Caco-2 (cell line): ENCODE measurements at regions not wholly inside any gene's neighbourhood (a gene's known extent, or its start where the extent isn't known, plus 50 kb on each side); places are given as distances from the start of the nearest gene placed in this dataset.

Experiments used
- BruUV-seq: library from RNA; stranded (reverse); fragments of 400-500 nt; replicated peaks from 2 replicates; lab custom pipeline; 2021; lab: Mats Ljungman, UMichigan
- CTCF ChIA-PET: fragments of 300-600 bp; sonication (Branson Sonifier 250); formaldehyde crosslinking; loops from one replicate; lab custom pipeline; 2022; ENCODE audit warnings: antibody characterized with exemption; lab: Charles Lee
- POLR2A ChIA-PET: fragments of 300-600 bp; sonication (Branson Sonifier 250); formaldehyde crosslinking; loops from one replicate; lab custom pipeline; 2022; ENCODE audit warnings: antibody characterized with exemption; lab: Charles Lee
- DNase-seq, 2 experiments: peaks; one replicate each; pipeline versions ENCODE4 v3.0.0 to v3.0.0-alpha.2; 2020 to 2022
- H3K27me3 ChIP-seq: replicated peaks from 2 replicates; pipeline ENCODE4 v1.6.0; 2011; ENCODE audit warnings: low read length; ENCODE audit not compliant: control insufficient read depth, insufficient read depth
- H3K36me3 ChIP-seq: 2 replicates; pipeline ENCODE4 v1.5.1; 2011; ENCODE audit warnings: low read length; ENCODE audit not compliant: control insufficient read depth, insufficient read depth
- H3K4me1 ChIP-seq: fragments of 250-450 bp; sonication (Bioruptor Pico); 2 replicates; pipeline ENCODE4 v1.5.1; 2020; ENCODE audit warnings: mild to moderate bottlenecking
- H3K4me3 ChIP-seq: 2 replicates; pipeline ENCODE4 v1.5.1; 2011; ENCODE audit warnings: low read depth, mild to moderate bottlenecking, control low read depth, low read length
- H3K9me3 ChIP-seq: fragments of 250-450 bp; sonication (Bioruptor Pico); 2 replicates; pipeline ENCODE4 v1.5.1; 2020; ENCODE audit warnings: mild to moderate bottlenecking, moderate library complexity
- H3K27ac Mint-ChIP-seq: one replicate; pipeline ENCODE4 v1.8.0; 2022; ENCODE audit warnings: mixed read lengths; ENCODE audit not compliant: unreplicated experiment
- H3K27me3 Mint-ChIP-seq: one replicate; pipeline ENCODE4 v1.8.0; 2022; ENCODE audit warnings: mixed read lengths; ENCODE audit not compliant: insufficient read depth, unreplicated experiment
- H3K36me3 Mint-ChIP-seq: one replicate; pipeline ENCODE4 v1.8.0; 2022; ENCODE audit warnings: mild to moderate bottlenecking, mixed read lengths; ENCODE audit not compliant: insufficient read depth, unreplicated experiment
- H3K4me1 Mint-ChIP-seq: one replicate; pipeline ENCODE4 v1.8.0; 2022; ENCODE audit warnings: low read depth, mixed read lengths; ENCODE audit not compliant: unreplicated experiment
- H3K4me3 Mint-ChIP-seq: one replicate; pipeline ENCODE4 v1.8.0; 2022; ENCODE audit warnings: mild to moderate bottlenecking, moderate library complexity, mixed read lengths; ENCODE audit not compliant: unreplicated experiment
- H3K9me3 Mint-ChIP-seq: one replicate; pipeline ENCODE4 v1.8.0; 2022; ENCODE audit warnings: mixed read lengths; ENCODE audit not compliant: unreplicated experiment
- intact Hi-C: fragments of 100-400 bp; cut with micrococcal nuclease; formaldehyde crosslinking; loops from one replicate; pipeline ENCODE4 v1.10.0; 2022; ENCODE audit not compliant: unreplicated experiment
- TF ChIP-seq, protein P1 (sequence below), 2 experiments: fragments of 200-600 bp in 1 of 2; IDR thresholded peaks; 1 replicate in 1 of 2; 2 replicates in 1 of 2; pipeline versions ENCODE4 v1.5.1 to v1.8.0; 2011 to 2022; ENCODE audit warnings: antibody characterized with exemption in 1 of 2, control low read depth in 1 of 2, inconsistent platforms in 1 of 2, low read depth in 1 of 2, low read length in 1 of 2, mild to moderate bottlenecking in 1 of 2, moderate library complexity in 1 of 2; ENCODE audit not compliant: insufficient read depth in 1 of 2, severe bottlenecking in 1 of 2, unreplicated experiment in 1 of 2

DNA sequence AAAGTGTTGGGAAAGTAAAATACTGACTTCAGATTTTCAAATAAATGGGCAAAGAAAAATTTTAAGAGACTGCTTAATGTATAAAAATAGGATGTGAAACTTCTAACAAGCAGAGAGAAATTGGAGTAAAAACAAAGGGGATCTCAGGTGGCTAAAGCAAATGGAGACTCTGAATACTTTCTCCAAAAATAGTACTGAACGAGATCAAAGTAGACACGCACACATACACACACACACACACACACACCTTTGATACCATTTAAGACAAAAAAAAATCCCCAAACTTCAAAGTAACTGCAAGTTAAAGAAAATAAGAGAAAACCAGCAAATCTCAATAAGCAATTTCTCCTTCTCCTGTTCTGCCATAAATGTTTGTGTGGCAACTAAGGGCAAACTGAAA is 307.3 kb downstream of the CRPPA start:
- intact Hi-C loops: loop anchor here (1.0 kb wide), 3 partner anchors 36 to 451 kb away; no protein-coding TSS in a partner anchor
- Mint-ChIP-seq H3K27ac (peak overlapping the region; percentile 13), H3K4me3 (no peak overlapping the region), H3K9me3 (peaks cover 63% of the 10 kb centered on the region), H3K4me1 (peaks cover 9% of the 10 kb centered on the region), H3K36me3 (no peaks in the 10 kb centered on the region), H3K27me3 (no peaks in the 10 kb centered on the region)
- Histone ChIP-seq H3K27me3 (no peaks in the 10 kb centered on the region), H3K36me3 (no peaks in the 10 kb centered on the region), H3K4me3 (no peak overlapping the region), H3K9me3 (peaks cover 29% of the 10 kb centered on the region), H3K4me1 (no peaks in the 10 kb centered on the region)
- ChIA-PET CTCF (no interaction called here), POLR2A (no interaction called here)
- TF ChIP-seq, protein P1, sequence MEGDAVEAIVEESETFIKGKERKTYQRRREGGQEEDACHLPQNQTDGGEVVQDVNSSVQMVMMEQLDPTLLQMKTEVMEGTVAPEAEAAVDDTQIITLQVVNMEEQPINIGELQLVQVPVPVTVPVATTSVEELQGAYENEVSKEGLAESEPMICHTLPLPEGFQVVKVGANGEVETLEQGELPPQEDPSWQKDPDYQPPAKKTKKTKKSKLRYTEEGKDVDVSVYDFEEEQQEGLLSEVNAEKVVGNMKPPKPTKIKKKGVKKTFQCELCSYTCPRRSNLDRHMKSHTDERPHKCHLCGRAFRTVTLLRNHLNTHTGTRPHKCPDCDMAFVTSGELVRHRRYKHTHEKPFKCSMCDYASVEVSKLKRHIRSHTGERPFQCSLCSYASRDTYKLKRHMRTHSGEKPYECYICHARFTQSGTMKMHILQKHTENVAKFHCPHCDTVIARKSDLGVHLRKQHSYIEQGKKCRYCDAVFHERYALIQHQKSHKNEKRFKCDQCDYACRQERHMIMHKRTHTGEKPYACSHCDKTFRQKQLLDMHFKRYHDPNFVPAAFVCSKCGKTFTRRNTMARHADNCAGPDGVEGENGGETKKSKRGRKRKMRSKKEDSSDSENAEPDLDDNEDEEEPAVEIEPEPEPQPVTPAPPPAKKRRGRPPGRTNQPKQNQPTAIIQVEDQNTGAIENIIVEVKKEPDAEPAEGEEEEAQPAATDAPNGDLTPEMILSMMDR (IDR thresholded peaks at IDR 0.05; ENCODE audit: insufficient read depth in 1 of 2, low read depth in 1 of 2, low read length in 1 of 2, severe bottlenecking in 1 of 2, unreplicated experiment in 1 of 2): no peak
- no peak for DNase-seq
- no TSS peak for BruUV-seq

DNA sequence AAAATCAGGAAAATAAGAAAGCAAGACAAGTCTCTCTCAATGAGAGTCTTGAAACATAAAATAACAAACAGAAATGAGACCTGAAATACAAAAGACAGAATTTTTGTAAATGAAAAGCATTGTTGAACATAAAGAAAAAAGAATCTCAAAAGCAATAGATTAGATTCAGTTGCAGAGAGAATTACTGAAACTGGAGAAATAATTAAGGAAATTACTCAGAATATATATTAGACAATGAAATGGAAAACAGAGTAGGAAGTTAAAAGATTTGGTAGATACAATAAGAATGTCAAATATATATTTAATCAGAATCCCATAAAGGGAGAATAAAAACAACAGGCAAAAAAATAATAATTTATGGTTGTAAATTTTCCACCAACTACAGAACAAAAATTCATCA is 308.3 kb downstream of the CRPPA start:
- H3K9me3 ChIP-seq: peaks cover 34% of the 10 kb centered on the region
- H3K36me3 ChIP-seq: no peaks in the 10 kb centered on the region
- H3K4me1 ChIP-seq: no peaks in the 10 kb centered on the region
- Mint-ChIP-seq H3K27ac (no peak overlapping the region), H3K27me3 (no peaks in the 10 kb centered on the region), H3K4me3 (no peak overlapping the region), H3K36me3 (peaks cover 2% of the 10 kb centered on the region), H3K4me1 (peaks cover 15% of the 10 kb centered on the region), H3K9me3 (peaks cover 73% of the 10 kb centered on the region)
- no TSS peak for BruUV-seq
- POLR2A ChIA-PET: no interaction called here
- DNase-seq: no peak
- no peaks in the 10 kb centered on the region for H3K27me3 ChIP-seq
- CTCF ChIA-PET: no interaction called here
- intact Hi-C loops: no loop called here
- TF ChIP-seq, protein P1 (IDR thresholded peaks at IDR 0.05; ENCODE audit: insufficient read depth in 1 of 2, low read depth in 1 of 2, low read length in 1 of 2, severe bottlenecking in 1 of 2, unreplicated experiment in 1 of 2): no peak
- H3K4me3 ChIP-seq: no peak overlapping the region

DNA sequence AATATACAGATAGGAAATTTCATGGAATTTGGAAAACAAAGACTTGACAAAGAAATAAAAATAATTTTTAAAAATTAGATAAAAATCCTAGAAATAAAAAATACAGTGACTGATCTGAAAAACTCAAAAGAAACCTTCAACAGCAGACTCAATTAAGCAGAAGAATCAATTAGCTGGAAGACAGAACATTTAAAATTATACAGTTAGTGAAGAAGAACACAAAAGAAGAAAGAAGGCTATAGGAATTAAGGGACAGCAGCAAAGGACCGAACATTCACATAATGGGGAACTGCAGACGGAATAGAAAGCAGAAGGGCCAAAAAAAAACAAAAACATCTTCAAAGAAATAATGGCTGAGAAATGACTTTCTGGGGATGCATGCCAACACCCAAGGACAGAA is 314.5 kb downstream of the CRPPA start:
- Mint-ChIP-seq H3K27ac (no peak overlapping the region), H3K27me3 (no peaks in the 10 kb centered on the region), H3K36me3 (peaks cover 5% of the 10 kb centered on the region), H3K4me1 (peaks cover 7% of the 10 kb centered on the region), H3K4me3 (no peak overlapping the region), H3K9me3 (peaks cover 68% of the 10 kb centered on the region)
- no TSS peak for BruUV-seq
- Histone ChIP-seq H3K4me3 (no peak overlapping the region), H3K36me3 (no peaks in the 10 kb centered on the region), H3K27me3 (no peaks in the 10 kb centered on the region), H3K4me1 (no peaks in the 10 kb centered on the region), H3K9me3 (peaks cover 41% of the 10 kb centered on the region)
- DNase-seq: no peak
- intact Hi-C loops: no loop called here
- POLR2A ChIA-PET: interaction anchor here (0.6 kb wide), 1 partner anchor 214 kb away, joined by 3 read pairs; no protein-coding TSS in a partner anchor
- CTCF ChIA-PET: no interaction called here
- TF ChIP-seq, protein P1 (IDR thresholded peaks at IDR 0.05; ENCODE audit: insufficient read depth in 1 of 2, low read depth in 1 of 2, low read length in 1 of 2, severe bottlenecking in 1 of 2, unreplicated experiment in 1 of 2): no peak
